ENCODE measurements at regions not wholly inside any gene's neighbourhood (a gene's known extent, or its start where the extent isn't known, plus 50 kb on each side); places are given as distances from the start of the nearest gene placed in this dataset.

GRCh38 chr18:67789165-67789545 is 272.6 kb upstream of the DSEL start:
- H3K36me3 Mint-ChIP-seq (ENCODE audit: low read depth, unreplicated experiment) = no peaks in the 10 kb centered on the region
- no peak for DNase-seq (ENCODE audit: low spot score)
- no peaks in the 10 kb centered on the region for H3K9me3 Mint-ChIP-seq (ENCODE audit: unreplicated experiment)
- H3K27me3 Mint-ChIP-seq (ENCODE audit: unreplicated experiment) = no peaks in the 10 kb centered on the region
- no peak overlapping the region for H3K27ac Mint-ChIP-seq (ENCODE audit: unreplicated experiment)
- H3K4me1 Mint-ChIP-seq (ENCODE audit: unreplicated experiment) = no peaks in the 10 kb centered on the region
- no peak overlapping the region for H3K4me3 Mint-ChIP-seq (ENCODE audit: unreplicated experiment)
- TF ChIP-seq CTCF (IDR thresholded peaks at IDR 0.05; ENCODE audit: unreplicated experiment) = no peak

GRCh38 chr18:67788310-67789164 is 272.0 kb upstream of the DSEL start:
- H3K4me3 Mint-ChIP-seq (ENCODE audit: unreplicated experiment) = no peak overlapping the region
- H3K4me1 Mint-ChIP-seq (ENCODE audit: unreplicated experiment) = no peaks in the 10 kb centered on the region
- H3K9me3 Mint-ChIP-seq (ENCODE audit: unreplicated experiment) = no peaks in the 10 kb centered on the region
- no peak for DNase-seq (ENCODE audit: low spot score)
- H3K27me3 Mint-ChIP-seq (ENCODE audit: unreplicated experiment) = no peaks in the 10 kb centered on the region
- H3K27ac Mint-ChIP-seq (ENCODE audit: unreplicated experiment) = no peak overlapping the region
- TF ChIP-seq CTCF (IDR thresholded peaks at IDR 0.05; ENCODE audit: unreplicated experiment) = no peak
- H3K36me3 Mint-ChIP-seq (ENCODE audit: low read depth, unreplicated experiment) = no peaks in the 10 kb centered on the region

GRCh38 chr18:67783196-67783946 is 266.9 kb upstream of the DSEL start:
- no peaks in the 10 kb centered on the region for H3K4me1 Mint-ChIP-seq (ENCODE audit: unreplicated experiment)
- no peaks in the 10 kb centered on the region for H3K9me3 Mint-ChIP-seq (ENCODE audit: unreplicated experiment)
- no peak for DNase-seq (ENCODE audit: low spot score)
- TF ChIP-seq CTCF (IDR thresholded peaks at IDR 0.05; ENCODE audit: unreplicated experiment) = no peak
- no peak overlapping the region for H3K27ac Mint-ChIP-seq (ENCODE audit: unreplicated experiment)
- no peaks in the 10 kb centered on the region for H3K27me3 Mint-ChIP-seq (ENCODE audit: unreplicated experiment)
- no peaks in the 10 kb centered on the region for H3K36me3 Mint-ChIP-seq (ENCODE audit: low read depth, unreplicated experiment)
- no peak overlapping the region for H3K4me3 Mint-ChIP-seq (ENCODE audit: unreplicated experiment)

GRCh38 chr18:67778016-67778415 is 261.5 kb upstream of the DSEL start:
- Mint-ChIP-seq H3K9me3 (ENCODE audit: unreplicated experiment) (no peaks in the 10 kb centered on the region), H3K4me1 (ENCODE audit: unreplicated experiment) (no peaks in the 10 kb centered on the region), H3K4me3 (ENCODE audit: unreplicated experiment) (no peak overlapping the region), H3K27me3 (ENCODE audit: unreplicated experiment) (no peaks in the 10 kb centered on the region), H3K27ac (ENCODE audit: unreplicated experiment) (no peak overlapping the region), H3K36me3 (ENCODE audit: low read depth, unreplicated experiment) (no peaks in the 10 kb centered on the region)
- TF ChIP-seq CTCF (IDR thresholded peaks at IDR 0.05; ENCODE audit: unreplicated experiment) = no peak
- DNase-seq (ENCODE audit: low spot score) = no peak

GRCh38 chr18:67776929-67777328 is 260.4 kb upstream of the DSEL start:
- DNase-seq (ENCODE audit: low spot score) = no peak
- Mint-ChIP-seq H3K27ac (ENCODE audit: unreplicated experiment) (no peak overlapping the region), H3K4me3 (ENCODE audit: unreplicated experiment) (no peak overlapping the region), H3K4me1 (ENCODE audit: unreplicated experiment) (no peaks in the 10 kb centered on the region), H3K36me3 (ENCODE audit: low read depth, unreplicated experiment) (no peaks in the 10 kb centered on the region), H3K9me3 (ENCODE audit: unreplicated experiment) (no peaks in the 10 kb centered on the region), H3K27me3 (ENCODE audit: unreplicated experiment) (no peaks in the 10 kb centered on the region)
- no peak for TF ChIP-seq CTCF (IDR thresholded peaks at IDR 0.05; ENCODE audit: unreplicated experiment)
